Femur (tissue), 1 donor: ENCODE measurements at regions not wholly inside any gene's neighbourhood (a gene's known extent, or its start where the extent isn't known, plus 50 kb on each side); places are given as distances from the start of the nearest gene placed in this dataset.
A peak's percentile ranks its signal among the peaks of the same experiment; 100 is the strongest.

ENCODE experiments used
- DNase-seq: peaks from one replicate; pipeline ENCODE4 v3.0.0-alpha.2; 2017

GRCh38 chr12:98355933-98356332 is 159.5 kb upstream of the TMPO start:
- DNase-seq: no peak

GRCh38 chr12:98358144-98358543 is 157.2 kb upstream of the TMPO start:
- DNase-seq: no peak

- DNase-seq: no peak
Observed at GRCh38 chr12:98359856-98360255, 155.5 kb upstream of the TMPO start.

DNA sequence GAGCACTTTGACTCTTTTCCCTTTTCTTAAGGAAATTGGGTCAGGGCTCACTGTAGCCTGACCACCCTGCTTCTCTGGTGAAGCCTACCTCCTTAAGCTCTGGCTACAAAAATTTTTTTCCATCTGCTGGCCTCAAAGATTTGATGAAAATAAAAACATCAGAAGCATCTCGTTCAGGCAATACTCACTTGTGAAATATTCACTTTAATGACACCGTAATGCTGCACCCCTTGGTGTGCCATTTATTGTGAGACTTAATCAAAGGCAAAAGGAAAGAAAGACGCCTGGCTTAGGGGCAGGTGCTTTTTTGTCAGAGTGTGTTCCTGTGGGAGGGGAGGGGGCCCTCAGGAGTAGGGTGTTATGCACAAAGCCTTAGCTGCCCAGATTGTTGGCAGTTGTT is 155.0 kb upstream of the TMPO start:
- DNase-seq: no peak

DNA sequence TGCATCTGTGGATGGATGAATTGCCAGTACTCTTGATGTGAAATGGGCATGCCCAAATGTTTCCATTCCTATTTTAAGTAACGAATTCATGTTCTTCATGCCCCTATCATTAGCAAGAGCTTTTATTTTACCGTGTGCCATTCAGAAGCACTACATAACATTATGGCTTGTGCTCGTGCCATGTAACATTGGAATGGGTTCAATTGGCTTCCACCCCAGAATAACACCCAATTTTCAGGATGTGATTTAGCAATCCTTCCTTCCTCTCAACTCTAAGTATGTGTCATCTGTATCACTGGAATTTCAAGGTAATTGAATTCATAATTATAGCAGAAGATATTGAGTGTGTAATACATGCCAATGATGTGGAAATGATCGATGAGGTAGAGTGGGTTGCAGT is 145.8 kb upstream of the TMPO start:
- DNase-seq: no peak

- no peak for DNase-seq
Observed at GRCh38 chr12:98370976-98371375, 144.4 kb upstream of the TMPO start.

DNA sequence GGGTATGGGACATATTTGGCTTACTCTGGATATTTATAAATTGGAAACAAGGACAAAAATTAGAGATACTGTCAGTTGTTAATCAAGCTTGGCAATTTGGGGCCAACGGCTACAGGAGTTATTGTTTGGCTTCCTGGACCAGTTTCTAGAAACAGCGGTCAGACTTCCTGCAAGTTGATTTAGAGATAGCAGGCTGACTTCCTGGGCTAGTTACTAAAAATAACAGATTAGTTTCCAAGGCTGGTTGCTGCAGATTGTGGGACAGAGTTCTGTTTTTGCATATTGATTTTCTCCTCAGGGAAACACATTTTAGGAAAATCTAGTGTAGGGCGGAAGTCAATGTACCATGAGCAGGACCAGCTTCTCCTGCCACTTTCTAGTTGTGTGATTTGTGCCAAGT is 144.0 kb upstream of the TMPO start:
- DNase-seq: no peak

DNA sequence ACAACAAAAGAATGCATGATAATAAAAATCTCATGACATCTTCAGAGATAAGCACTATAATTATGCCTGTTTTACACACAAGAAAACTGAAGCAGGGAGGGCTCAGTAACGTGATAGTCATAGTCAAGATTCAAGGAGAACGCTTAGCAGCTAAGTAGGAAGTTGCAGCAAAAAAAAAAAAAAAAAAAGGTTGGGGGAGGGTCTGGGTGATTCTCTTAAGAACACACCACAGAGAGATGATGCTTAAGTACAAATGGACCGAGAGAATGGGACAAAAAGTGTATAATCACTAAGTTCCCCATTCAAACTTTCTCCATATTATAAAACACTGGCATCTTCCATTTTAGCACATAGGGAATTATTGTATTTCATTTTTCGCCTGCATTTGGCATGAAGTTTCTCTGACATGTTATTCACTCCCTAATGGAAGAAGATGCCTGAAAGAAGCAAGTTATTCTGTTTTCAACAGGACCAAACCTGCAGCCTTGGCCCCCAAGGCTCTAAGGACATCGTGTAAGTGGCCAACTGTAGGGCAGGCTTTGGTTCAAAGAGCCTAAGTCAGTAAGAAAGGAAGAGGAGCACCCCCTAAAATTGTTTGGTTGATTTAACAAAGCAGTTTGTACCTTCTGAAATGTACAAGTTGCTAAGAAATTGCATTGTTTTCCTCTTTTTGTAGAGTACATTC is 142.9 kb upstream of the TMPO start:
- DNase-seq: no peak

GRCh38 chr12:98373025-98373554 is 142.3 kb upstream of the TMPO start:
- no peak for DNase-seq

- DNase-seq: no peak
Observed at GRCh38 chr12:98374007-98374406, 141.4 kb upstream of the TMPO start.

- no peak for DNase-seq
Observed at GRCh38 chr12:98379106-98379505, 136.3 kb upstream of the TMPO start.

DNA sequence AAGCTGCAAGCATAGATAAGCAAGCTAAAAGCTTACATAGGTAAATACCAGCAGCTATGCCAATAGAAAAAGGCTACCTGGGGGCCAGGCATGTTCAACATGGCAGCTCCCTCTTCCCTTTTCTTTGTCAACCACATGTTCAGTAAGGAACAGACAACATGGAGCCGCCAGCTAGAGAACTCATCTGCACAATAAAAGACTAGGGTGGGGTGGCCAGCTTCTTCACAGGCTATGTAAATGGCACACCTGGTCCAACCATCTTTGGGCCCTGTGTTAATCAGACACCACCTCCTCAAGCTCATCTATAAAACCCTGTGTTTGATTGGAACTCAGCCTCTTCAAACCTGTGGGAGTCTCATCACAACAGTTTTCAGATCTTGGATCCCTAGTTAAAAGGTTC is 129.7 kb upstream of the TMPO start:
- no peak for DNase-seq

DNA sequence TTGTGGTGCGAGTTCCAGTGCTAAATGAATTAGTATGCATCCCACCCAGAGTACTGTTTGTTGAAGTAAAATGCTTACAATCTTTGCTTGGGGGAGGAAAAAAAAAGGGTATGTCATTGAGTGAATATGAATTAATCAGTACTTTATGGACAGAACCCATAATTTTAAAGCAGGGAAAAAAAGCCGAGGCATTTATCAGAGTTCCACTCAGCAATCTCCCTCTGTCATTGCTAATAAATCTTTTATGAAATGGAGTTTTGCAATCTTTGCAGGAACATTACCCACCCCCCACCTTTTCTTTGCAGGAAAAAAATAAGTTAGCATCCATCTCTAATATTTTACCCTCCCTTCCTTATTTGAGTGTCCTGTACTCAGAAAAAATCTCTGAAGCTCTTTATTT is 127.9 kb upstream of the TMPO start:
- DNase-seq: no peak

DNA sequence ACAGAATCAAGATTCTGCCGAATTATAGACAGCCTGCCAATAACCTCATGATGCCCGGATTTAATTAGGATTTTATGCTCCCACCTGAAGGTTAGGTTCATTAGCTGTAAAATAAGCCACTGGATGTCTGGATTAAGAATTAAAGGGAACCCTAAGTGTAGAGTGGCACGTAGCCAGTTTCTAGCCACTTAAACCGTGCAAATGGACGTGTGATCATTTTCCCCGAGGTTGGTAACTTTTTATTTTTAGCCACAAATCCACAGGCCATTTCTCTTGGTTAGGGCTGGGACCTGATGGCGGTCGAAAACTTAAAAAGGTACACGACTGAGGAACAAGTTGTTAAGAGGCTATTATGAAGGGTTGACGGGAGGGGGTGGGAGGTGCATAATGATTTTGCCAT is 127.3 kb upstream of the TMPO start:
- no peak for DNase-seq

DNA sequence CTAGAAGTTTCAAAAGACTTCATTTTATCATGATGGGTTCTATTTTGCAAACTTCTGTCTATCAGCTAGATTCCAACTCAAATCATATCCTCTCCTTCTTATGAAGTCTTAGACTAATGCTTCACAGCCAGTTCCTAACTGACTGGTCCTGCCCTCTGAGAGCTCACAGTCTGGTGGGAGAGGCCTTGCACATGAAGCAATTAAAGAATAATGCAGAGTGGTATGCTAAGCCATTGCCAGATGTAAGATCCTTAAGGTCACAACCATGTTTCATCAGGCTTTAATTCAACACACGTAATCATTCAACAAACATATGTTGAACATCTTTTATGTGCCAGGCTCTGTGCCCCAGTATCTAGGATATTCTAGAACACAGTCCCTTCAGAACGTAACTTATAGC is 125.8 kb upstream of the TMPO start:
- DNase-seq: no peak

DNA sequence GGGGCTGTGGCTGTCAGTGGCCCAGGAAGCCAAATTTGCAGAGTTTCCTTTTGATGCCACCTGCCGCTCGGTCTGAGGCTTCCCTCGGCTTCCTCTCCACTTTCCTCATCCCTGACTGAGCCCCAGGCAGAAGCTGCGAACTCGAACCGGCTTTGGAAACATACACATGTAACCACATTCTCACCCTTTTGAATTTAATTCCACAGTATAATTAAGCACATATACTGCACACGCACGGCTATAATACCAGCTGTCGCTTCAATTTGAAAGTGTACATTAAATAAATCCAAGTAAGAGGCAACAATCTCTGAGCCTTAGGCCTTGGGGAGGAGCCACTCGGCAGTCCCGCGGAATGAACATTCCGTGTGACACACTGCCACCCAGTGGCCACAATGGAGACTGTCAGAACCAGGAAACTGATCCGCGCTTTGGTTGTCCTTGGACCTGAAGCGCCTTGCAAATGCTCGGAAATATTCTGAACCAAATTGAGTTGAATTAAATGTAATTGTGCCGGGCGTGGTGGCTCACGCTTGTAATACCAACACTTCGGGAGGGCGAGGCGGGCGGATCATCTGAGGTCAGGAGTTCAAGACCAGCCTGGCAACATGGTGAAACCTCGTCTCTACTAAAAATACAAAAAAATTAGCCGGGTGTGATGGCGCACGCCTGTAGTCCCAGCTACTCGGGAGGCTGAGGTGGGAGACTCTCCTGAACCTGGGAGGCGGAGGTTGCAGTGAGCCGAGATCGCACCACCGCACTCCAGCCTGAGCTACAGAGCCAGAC is 117.9 kb upstream of the TMPO start:
- peak; percentile 89 for DNase-seq

DNA sequence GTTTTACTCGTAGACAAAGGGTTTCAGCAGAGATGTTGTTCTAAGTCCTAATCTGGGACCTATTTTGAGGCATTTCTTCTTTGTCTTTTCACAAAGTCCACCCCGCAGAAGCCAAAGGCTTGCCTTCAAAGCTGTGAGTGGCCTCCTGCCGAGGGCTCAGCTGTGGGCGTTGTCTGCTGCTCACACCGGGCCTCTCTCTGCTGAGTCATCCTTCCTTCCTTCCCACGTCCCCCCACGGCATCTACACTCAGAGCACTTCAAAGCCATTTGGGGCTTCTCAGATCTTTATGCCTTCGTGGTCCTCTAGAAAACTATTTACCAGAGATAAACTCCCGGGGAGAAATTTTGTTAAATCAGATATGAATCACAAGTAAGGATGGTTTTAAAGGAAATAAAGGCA is 115.9 kb upstream of the TMPO start:
- DNase-seq: no peak

GRCh38 chr12:98401427-98401826 is 114.0 kb upstream of the TMPO start:
- peak; percentile 34 for DNase-seq

- DNase-seq: no peak
Observed at GRCh38 chr12:98402091-98402490, 113.3 kb upstream of the TMPO start.

DNA sequence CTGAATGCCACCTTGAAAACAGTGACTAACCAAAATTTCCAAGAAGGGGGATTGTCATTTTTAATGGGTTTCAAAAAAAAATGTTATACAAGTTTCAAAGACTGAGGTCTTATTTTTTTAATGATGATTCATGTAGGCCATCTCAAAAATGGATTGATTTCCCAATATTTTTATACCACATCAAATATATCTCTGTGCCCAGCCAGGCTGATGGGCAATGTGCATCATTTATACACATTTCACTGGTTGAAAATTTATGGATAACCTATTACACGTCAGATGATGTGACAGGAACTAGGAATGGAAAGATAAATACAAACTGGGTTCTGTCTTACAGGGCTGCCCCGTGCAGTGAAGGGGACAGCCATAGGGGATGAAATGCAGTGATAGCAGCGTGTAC is 112.7 kb upstream of the TMPO start:
- DNase-seq: no peak

DNA sequence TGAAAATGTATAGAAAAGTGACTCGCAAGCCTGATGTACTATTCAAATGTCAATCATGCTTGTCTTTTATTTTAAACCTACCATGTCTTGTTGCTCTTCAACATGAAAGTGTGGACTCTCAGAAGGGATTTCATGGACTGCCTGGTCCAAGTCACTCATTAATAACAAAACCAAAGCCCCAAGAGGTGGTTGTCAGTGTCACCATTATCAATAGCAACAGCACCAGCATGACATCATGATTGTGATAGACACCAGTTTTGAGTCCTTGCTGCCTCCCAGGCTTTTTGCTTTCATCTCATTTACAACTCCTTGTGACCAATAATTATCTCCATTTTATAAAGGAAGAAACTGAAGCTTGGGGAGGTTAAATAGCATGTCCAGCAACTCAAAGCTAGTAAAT is 112.0 kb upstream of the TMPO start:
- no peak for DNase-seq

GRCh38 chr12:98403936-98404335 is 111.5 kb upstream of the TMPO start:
- DNase-seq: no peak

GRCh38 chr12:98405805-98406366 is 109.5 kb upstream of the TMPO start:
- DNase-seq: no peak

GRCh38 chr12:98406378-98406777 is 109.0 kb upstream of the TMPO start:
- DNase-seq: no peak
